ENCODE measurements at regions not wholly inside any gene's neighbourhood (a gene's known extent, or its start where the extent isn't known, plus 50 kb on each side); places are given as distances from the start of the nearest gene placed in this dataset.
"Not testable (repeated sequence)": the region's sequence is repeated elsewhere in the genome, so short reads cannot be mapped to it uniquely, and the experiment has no call there.

DNA sequence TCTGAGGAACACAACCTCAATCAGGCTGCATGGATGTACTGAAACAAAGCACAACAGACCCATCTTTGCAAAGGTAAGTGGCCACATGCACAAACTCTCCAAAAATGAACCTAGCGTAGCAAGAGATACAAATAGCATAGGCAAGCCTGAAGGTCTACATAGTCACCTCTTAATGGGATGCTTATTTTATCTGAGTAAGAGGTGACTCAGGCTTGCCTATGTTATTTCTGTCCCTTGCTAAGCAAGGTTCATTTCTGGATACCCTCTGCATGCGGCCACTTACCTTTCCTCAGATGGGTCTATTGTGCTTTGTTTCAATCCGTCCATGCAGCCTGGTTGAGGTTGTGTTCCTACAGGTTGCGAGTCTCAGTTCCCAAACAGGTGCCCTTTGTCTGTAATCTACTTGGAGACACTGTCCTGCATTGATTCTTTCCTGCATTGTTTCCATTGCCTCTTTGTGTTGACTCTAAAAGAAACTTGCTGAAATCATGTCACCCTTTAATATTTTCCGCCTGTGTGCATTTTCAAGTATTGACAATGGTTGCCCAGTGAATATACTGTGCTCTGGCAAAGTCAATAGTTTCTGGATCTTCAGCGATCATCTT, 291.8 kb upstream of the LYZL1 start:
- Histone ChIP-seq H3K4me1 (ENCODE audit: control insufficient read depth, low read length) (no peaks in the 10 kb centered on the region), H3K27ac (ENCODE audit: low read depth, low read length) (no peak overlapping the region), H3F3A (ENCODE audit: control insufficient read depth, insufficient read depth) (no peaks in the 10 kb centered on the region), H4K20me1 (ENCODE audit: control insufficient read depth, insufficient read depth, low read depth, low read length) (no peaks in the 10 kb centered on the region), H3K27me3 (ENCODE audit: control insufficient read depth, low read length) (no peaks in the 10 kb centered on the region), H3K79me2 (ENCODE audit: control insufficient read depth, low read length) (no peaks in the 10 kb centered on the region), H3K4me2 (ENCODE audit: low read length) (no peak overlapping the region), H3K4me3 (ENCODE audit: low read length) (no peak overlapping the region), H3K9me3 (ENCODE audit: control insufficient read depth, insufficient read depth, low read length) (no peaks in the 10 kb centered on the region), H3K9me2 (replicated peaks; ENCODE audit: control insufficient read depth, low read length) (no peaks in the 10 kb centered on the region), H3K36me3 (ENCODE audit: control insufficient read depth, low read length) (no peaks in the 10 kb centered on the region)
- TF ChIP-seq, protein P1, sequence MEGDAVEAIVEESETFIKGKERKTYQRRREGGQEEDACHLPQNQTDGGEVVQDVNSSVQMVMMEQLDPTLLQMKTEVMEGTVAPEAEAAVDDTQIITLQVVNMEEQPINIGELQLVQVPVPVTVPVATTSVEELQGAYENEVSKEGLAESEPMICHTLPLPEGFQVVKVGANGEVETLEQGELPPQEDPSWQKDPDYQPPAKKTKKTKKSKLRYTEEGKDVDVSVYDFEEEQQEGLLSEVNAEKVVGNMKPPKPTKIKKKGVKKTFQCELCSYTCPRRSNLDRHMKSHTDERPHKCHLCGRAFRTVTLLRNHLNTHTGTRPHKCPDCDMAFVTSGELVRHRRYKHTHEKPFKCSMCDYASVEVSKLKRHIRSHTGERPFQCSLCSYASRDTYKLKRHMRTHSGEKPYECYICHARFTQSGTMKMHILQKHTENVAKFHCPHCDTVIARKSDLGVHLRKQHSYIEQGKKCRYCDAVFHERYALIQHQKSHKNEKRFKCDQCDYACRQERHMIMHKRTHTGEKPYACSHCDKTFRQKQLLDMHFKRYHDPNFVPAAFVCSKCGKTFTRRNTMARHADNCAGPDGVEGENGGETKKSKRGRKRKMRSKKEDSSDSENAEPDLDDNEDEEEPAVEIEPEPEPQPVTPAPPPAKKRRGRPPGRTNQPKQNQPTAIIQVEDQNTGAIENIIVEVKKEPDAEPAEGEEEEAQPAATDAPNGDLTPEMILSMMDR (IDR thresholded peaks at IDR 0.05; ENCODE audit: low read depth, low read length, poor library complexity, severe bottlenecking): no peak
- TF ChIP-seq EZH2phosphoT487 (IDR thresholded peaks at IDR 0.05; ENCODE audit: borderline replicate concordance, low read length): no peak

DNA sequence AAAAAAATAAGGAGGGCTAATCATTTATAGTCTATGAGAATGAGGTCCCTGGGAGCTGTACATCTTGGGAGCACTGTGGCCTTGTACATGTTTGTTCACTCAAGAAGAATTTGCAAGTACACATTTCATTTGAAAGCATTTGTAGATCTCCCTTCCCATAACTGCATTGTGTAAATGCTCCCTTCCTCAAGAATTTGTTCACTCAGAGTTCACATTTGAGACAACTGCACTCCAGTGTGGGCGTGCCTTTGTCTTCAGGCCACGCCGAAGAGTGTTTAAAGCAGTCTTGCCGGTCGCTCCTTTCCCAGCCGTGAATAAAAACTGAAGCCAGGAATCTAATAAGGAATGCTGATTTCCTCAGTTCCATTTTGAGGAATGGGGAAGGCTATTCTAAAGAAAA, 291.1 kb upstream of the LYZL1 start:
- Histone ChIP-seq H3K27ac (ENCODE audit: low read depth, low read length) (no peak overlapping the region), H3K9me3 (ENCODE audit: control insufficient read depth, insufficient read depth, low read length) (no peaks in the 10 kb centered on the region), H4K20me1 (ENCODE audit: control insufficient read depth, insufficient read depth, low read depth, low read length) (no peaks in the 10 kb centered on the region), H3K27me3 (ENCODE audit: control insufficient read depth, low read length) (no peaks in the 10 kb centered on the region), H3K4me2 (ENCODE audit: low read length) (no peak overlapping the region), H3K9me2 (replicated peaks; ENCODE audit: control insufficient read depth, low read length) (no peaks in the 10 kb centered on the region), H3K36me3 (ENCODE audit: control insufficient read depth, low read length) (no peaks in the 10 kb centered on the region), H3K4me1 (ENCODE audit: control insufficient read depth, low read length) (no peaks in the 10 kb centered on the region), H3K79me2 (ENCODE audit: control insufficient read depth, low read length) (no peaks in the 10 kb centered on the region), H3F3A (ENCODE audit: control insufficient read depth, insufficient read depth) (no peaks in the 10 kb centered on the region), H3K4me3 (ENCODE audit: low read length) (no peak overlapping the region)
- TF ChIP-seq, protein P1 (IDR thresholded peaks at IDR 0.05; ENCODE audit: low read depth, low read length, poor library complexity, severe bottlenecking): no peak
- TF ChIP-seq EZH2phosphoT487 (IDR thresholded peaks at IDR 0.05; ENCODE audit: borderline replicate concordance, low read length): no peak

DNA sequence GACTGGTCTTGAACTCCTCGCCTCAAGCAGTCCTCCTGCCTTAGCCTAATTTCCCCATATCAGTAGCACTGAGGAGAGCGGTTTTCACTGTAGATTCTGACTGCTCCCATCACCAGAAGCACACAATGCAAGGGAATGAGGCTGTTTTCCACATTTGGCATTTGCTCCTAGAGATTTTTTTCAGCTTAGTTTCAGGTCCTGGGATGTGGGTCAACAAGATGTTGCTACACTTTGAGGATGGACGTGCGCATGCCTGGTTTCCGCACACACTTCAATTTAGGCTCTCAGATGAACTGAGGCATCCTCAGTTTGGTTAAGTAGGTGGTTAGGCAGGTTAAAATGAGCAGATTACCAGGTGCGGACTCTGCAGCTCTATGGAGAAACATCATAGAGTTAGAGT, 287.1 kb upstream of the LYZL1 start:
- Histone ChIP-seq H4K20me1 (ENCODE audit: control insufficient read depth, insufficient read depth, low read depth, low read length) (no peaks in the 10 kb centered on the region), H3K4me2 (ENCODE audit: low read length) (no peak overlapping the region), H3K27me3 (ENCODE audit: control insufficient read depth, low read length) (no peaks in the 10 kb centered on the region), H3K27ac (ENCODE audit: low read depth, low read length) (no peak overlapping the region), H3K9me3 (ENCODE audit: control insufficient read depth, insufficient read depth, low read length) (no peaks in the 10 kb centered on the region), H3K4me3 (ENCODE audit: low read length) (no peak overlapping the region), H3K9me2 (replicated peaks; ENCODE audit: control insufficient read depth, low read length) (no peaks in the 10 kb centered on the region), H3K36me3 (ENCODE audit: control insufficient read depth, low read length) (no peaks in the 10 kb centered on the region), H3K79me2 (ENCODE audit: control insufficient read depth, low read length) (no peaks in the 10 kb centered on the region), H3K4me1 (ENCODE audit: control insufficient read depth, low read length) (no peaks in the 10 kb centered on the region), H3F3A (ENCODE audit: control insufficient read depth, insufficient read depth) (no peaks in the 10 kb centered on the region)
- TF ChIP-seq, protein P1 (IDR thresholded peaks at IDR 0.05; ENCODE audit: low read depth, low read length, poor library complexity, severe bottlenecking): no peak
- TF ChIP-seq EZH2phosphoT487 (IDR thresholded peaks at IDR 0.05; ENCODE audit: borderline replicate concordance, low read length): no peak

DNA sequence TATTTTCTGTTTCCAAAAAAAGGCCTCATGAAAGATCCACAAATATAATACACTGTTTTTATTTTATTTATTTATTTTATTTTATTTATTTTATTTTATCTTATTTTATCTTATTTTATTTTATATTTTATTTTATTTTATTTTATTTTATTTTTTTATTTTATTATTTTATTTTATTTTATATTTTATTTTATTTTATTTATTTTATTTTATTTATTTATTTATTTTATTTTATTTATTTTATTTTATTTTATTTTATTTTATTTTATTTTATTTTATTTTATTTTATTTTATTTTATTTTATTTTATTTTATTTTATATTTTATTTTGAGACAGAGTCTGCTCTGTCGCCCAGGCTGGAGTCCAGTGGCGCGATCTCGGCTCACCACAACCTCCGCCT, 285.9 kb upstream of the LYZL1 start:
- H3K27ac ChIP-seq (ENCODE audit: low read depth, low read length); H3K36me3 ChIP-seq (ENCODE audit: control insufficient read depth, low read length); H3K9me2 ChIP-seq (replicated peaks; ENCODE audit: control insufficient read depth, low read length); H3K27me3 ChIP-seq (ENCODE audit: control insufficient read depth, low read length); H3K4me3 ChIP-seq (ENCODE audit: low read length); H3K79me2 ChIP-seq (ENCODE audit: control insufficient read depth, low read length); H4K20me1 ChIP-seq (ENCODE audit: control insufficient read depth, insufficient read depth, low read depth, low read length); H3K4me2 ChIP-seq (ENCODE audit: low read length); H3K4me1 ChIP-seq (ENCODE audit: control insufficient read depth, low read length); H3K9me3 ChIP-seq (ENCODE audit: control insufficient read depth, insufficient read depth, low read length); H3F3A ChIP-seq (ENCODE audit: control insufficient read depth, insufficient read depth): not testable (repeated sequence)

All from DOHH2 (cell line).